ENCODE measurements at regions not wholly inside any gene's neighbourhood (a gene's known extent, or its start where the extent isn't known, plus 50 kb on each side); places are given as distances from the start of the nearest gene placed in this dataset.

DNA sequence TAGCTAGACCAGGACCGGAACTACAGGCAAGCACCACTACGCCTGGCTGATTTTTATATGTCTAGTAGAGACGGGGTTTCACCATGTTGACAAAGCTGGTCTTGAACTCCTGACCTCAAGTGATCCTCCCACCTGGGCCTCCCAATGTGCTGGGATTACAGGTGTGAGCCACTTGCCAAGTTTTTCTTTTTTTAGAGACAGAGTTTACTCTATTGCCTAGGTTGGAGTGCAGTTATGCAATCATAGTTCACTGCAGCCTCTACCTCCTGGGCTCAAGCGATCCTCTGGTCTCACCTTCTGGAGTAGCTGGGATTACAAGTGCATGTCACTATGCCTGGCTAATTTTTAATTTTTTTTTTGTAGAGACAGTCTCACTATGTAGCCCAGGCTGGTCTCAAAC lies 201.5 kb upstream of the TBX3 start:
- Histone ChIP-seq H3K9me3 (ENCODE audit: control insufficient read depth in 5 of 5, low read length in 5 of 5) (no peaks in the 10 kb centered on the region), H3K4me1 (ENCODE audit: control insufficient read depth in 5 of 5, insufficient read depth in 5 of 5, low read length in 5 of 5) (no peaks in the 10 kb centered on the region), H3K4me3 (ENCODE audit: low read depth in 1 of 5, low read length in 5 of 5) (no peak overlapping the region)

DNA sequence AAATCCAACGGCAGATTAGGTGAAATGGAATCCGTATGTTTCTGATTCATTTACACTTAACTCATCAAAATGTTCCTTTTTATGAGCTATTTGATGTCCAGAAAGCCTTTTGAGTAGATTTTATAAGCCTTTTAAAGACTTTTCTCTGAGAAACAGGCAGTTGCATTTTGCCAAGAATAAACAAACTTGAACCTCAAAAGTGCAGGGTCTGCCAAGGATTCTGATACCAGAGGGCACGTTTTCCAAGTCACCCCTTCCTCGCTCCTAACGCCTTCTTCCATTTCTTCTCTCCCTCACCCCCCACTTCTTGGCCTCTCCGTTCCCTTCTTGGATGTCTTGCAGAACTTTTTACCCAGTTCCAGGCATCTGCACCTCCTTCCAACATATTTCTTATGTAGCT lies 200.6 kb upstream of the TBX3 start:
- no peaks in the 10 kb centered on the region for H3K36me3 ChIP-seq (ENCODE audit: control insufficient read depth in 5 of 5, insufficient read depth in 5 of 5, low read length in 5 of 5)
- H3K4me1 ChIP-seq (ENCODE audit: control insufficient read depth in 5 of 5, insufficient read depth in 5 of 5, low read length in 5 of 5): no peaks in the 10 kb centered on the region
- no peaks in the 10 kb centered on the region for H3K9me3 ChIP-seq (ENCODE audit: control insufficient read depth in 5 of 5, low read length in 5 of 5)
- H3K9ac ChIP-seq (ENCODE audit: low read length in 5 of 5): no peak overlapping the region
- peaks cover 0 to 4% (median 0%) of the 10 kb centered on the region in 5 donors for H3K27me3 ChIP-seq (ENCODE audit: control insufficient read depth in 5 of 5, insufficient read depth in 4 of 5, low read length in 5 of 5)
- no peak overlapping the region for H3K27ac ChIP-seq (ENCODE audit: low read depth, low read length)
- H3K4me3 ChIP-seq (ENCODE audit: low read depth in 1 of 5, low read length in 5 of 5): no peak overlapping the region

More for the DNA sequence above, 201.5 kb upstream of the TBX3 start:
- Histone ChIP-seq H3K27ac (ENCODE audit: low read depth, low read length) (no peak overlapping the region), H3K27me3 (ENCODE audit: control insufficient read depth in 5 of 5, insufficient read depth in 4 of 5, low read length in 5 of 5) (peaks cover 0 to 4% (median 0%) of the 10 kb centered on the region in 5 donors), H3K36me3 (ENCODE audit: control insufficient read depth in 5 of 5, insufficient read depth in 5 of 5, low read length in 5 of 5) (no peaks in the 10 kb centered on the region), H3K9ac (ENCODE audit: low read length in 5 of 5) (no peak overlapping the region)

DNA sequence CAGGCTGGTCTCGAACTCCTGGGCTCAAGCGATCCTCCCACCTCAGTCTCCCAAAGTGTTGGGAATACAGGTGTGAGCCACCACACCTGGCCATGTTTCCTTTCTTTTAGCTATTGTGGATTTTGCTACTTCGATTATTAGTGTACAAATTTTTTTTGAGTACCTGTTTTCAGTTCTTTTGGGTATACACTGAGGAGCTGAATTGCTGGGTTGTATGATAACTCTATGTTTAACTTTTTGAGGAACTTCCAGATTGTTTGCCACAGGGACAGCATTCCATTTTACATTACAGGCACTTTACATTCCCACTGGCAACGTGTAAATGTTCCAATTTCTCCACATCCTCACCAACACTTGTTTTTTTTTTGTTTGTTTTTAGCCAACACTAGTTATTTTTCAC lies 198.1 kb upstream of the TBX3 start:
- Histone ChIP-seq H3K9ac (ENCODE audit: low read length in 5 of 5) (no peak overlapping the region), H3K27ac (ENCODE audit: low read depth, low read length) (no peak overlapping the region), H3K27me3 (ENCODE audit: control insufficient read depth in 5 of 5, insufficient read depth in 4 of 5, low read length in 5 of 5) (peaks cover 0 to 4% (median 0%) of the 10 kb centered on the region in 5 donors), H3K4me1 (ENCODE audit: control insufficient read depth in 5 of 5, insufficient read depth in 5 of 5, low read length in 5 of 5) (no peaks in the 10 kb centered on the region), H3K4me3 (ENCODE audit: low read depth in 1 of 5, low read length in 5 of 5) (no peak overlapping the region), H3K9me3 (ENCODE audit: control insufficient read depth in 5 of 5, low read length in 5 of 5) (no peaks in the 10 kb centered on the region), H3K36me3 (ENCODE audit: control insufficient read depth in 5 of 5, insufficient read depth in 5 of 5, low read length in 5 of 5) (no peaks in the 10 kb centered on the region)

DNA sequence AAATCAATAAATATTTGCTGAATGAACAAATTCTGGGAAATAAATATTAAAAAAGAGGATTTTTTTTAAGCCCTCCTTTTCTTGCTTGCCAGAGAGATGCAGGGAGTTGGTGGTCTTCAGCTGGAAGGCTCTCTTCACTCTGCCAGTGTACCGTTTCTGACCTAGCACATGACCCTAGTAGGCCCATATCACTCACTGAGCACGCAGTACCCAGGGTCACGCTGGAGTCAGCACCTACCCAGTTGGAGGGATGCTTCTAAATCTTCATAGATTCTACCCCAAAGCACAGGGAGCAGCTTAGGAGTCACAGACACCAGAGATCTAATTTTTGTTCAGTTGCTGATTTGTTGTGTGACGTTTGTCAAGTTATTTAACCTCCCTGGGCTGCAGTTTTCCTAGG lies 195.4 kb upstream of the TBX3 start:
- no peaks in the 10 kb centered on the region for H3K4me1 ChIP-seq (ENCODE audit: control insufficient read depth in 5 of 5, insufficient read depth in 5 of 5, low read length in 5 of 5)
- no peak overlapping the region for H3K9ac ChIP-seq (ENCODE audit: low read length in 5 of 5)
- H3K36me3 ChIP-seq (ENCODE audit: control insufficient read depth in 5 of 5, insufficient read depth in 5 of 5, low read length in 5 of 5): no peaks in the 10 kb centered on the region
- H3K27ac ChIP-seq (ENCODE audit: low read depth, low read length): no peak overlapping the region
- peaks cover 0 to 2% (median 0%) of the 10 kb centered on the region in 5 donors for H3K27me3 ChIP-seq (ENCODE audit: control insufficient read depth in 5 of 5, insufficient read depth in 4 of 5, low read length in 5 of 5)
- no peak overlapping the region for H3K4me3 ChIP-seq (ENCODE audit: low read depth in 1 of 5, low read length in 5 of 5)
- no peaks in the 10 kb centered on the region for H3K9me3 ChIP-seq (ENCODE audit: control insufficient read depth in 5 of 5, low read length in 5 of 5)

DNA sequence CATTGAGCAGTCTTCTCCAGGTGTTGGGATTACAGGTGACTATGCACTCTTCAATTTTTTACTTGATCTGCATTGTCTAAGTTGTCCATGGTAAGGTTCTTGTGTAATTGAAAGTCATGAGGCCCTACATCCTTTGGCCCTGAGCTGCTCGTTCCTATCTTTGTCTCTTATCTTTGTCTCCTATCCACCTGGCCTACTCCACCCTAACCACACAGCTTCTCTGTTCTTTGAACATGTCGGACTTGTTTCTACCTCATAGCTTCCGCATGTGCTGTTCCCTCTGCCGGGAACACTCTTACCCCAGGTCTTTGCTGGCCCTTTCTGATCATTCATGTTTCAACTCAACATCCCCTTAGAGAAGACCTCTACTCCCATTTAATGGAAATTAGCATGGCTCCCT lies 194.8 kb upstream of the TBX3 start:
- Histone ChIP-seq H3K9me3 (ENCODE audit: control insufficient read depth in 5 of 5, low read length in 5 of 5) (no peaks in the 10 kb centered on the region), H3K4me1 (ENCODE audit: control insufficient read depth in 5 of 5, insufficient read depth in 5 of 5, low read length in 5 of 5) (no peaks in the 10 kb centered on the region), H3K27me3 (ENCODE audit: control insufficient read depth in 5 of 5, insufficient read depth in 4 of 5, low read length in 5 of 5) (no peaks in the 10 kb centered on the region), H3K9ac (ENCODE audit: low read length in 5 of 5) (no peak overlapping the region), H3K4me3 (ENCODE audit: low read depth in 1 of 5, low read length in 5 of 5) (no peak overlapping the region), H3K36me3 (ENCODE audit: control insufficient read depth in 5 of 5, insufficient read depth in 5 of 5, low read length in 5 of 5) (no peaks in the 10 kb centered on the region), H3K27ac (ENCODE audit: low read depth, low read length) (no peak overlapping the region)

DNA sequence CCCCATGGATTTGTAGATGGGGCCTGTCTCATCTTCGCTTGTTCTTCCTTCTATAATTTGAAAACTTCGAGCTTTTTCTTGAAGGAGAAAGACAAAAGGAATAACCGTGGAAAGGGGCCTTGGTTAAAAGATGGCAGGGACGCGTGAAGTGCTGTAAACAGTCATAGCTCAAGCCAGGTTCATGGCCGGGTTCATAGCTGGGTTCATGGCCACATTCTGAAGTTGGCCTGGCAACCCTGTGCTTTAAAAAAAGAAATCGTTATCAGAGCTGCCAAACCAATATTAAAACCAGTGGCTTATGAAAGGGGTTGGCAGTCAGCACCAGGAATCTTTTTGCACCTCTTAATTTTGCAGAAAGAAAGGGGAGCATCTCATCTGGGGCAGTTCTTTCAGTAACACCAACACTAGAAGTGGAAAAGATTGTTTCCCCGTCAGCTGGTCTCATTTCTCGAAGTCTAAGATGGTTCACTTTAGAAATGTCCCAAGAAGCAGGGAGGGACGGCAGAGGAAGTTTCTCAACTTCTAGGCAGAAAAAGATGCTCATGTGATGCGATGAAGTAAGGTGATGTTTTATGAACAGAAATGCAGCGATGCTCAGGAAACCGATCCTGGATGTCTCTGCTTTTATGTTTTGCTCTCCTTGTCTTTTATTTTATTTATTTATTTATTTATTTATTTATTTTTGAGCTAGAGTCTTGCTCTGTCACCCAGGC lies 193.1 kb upstream of the TBX3 start:
- Histone ChIP-seq H3K9ac (ENCODE audit: low read length in 5 of 5) (no peak overlapping the region), H3K4me1 (ENCODE audit: control insufficient read depth in 5 of 5, insufficient read depth in 5 of 5, low read length in 5 of 5) (no peaks in the 10 kb centered on the region), H3K36me3 (ENCODE audit: control insufficient read depth in 5 of 5, insufficient read depth in 5 of 5, low read length in 5 of 5) (no peaks in the 10 kb centered on the region), H3K27ac (ENCODE audit: low read depth, low read length) (no peak overlapping the region), H3K27me3 (ENCODE audit: control insufficient read depth in 5 of 5, insufficient read depth in 4 of 5, low read length in 5 of 5) (no peaks in the 10 kb centered on the region), H3K4me3 (ENCODE audit: low read depth in 1 of 5, low read length in 5 of 5) (no peak overlapping the region), H3K9me3 (ENCODE audit: control insufficient read depth in 5 of 5, low read length in 5 of 5) (no peaks in the 10 kb centered on the region)

DNA sequence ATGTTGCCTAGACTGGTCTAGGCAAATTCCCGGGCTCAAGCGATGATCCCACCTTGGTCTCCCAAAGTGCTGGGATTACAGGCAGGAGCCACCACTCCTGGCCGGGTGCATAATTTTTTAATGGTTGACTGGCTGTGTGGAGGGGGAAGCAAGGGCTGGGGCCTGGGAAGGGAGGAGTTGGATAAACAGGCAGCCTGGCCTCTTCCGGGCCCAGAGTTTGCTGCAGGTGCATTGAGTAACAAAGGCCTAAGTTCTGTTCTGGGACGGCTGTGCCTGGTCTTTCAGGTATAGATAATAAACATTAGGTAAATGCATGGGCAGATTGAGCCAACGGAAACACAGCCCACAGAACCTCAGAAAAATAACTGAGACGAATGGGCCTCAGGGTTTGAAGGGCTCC lies 191.3 kb upstream of the TBX3 start:
- Histone ChIP-seq H3K27ac (ENCODE audit: low read depth, low read length) (no peak overlapping the region), H3K9ac (ENCODE audit: low read length in 5 of 5) (no peak overlapping the region)

DNA sequence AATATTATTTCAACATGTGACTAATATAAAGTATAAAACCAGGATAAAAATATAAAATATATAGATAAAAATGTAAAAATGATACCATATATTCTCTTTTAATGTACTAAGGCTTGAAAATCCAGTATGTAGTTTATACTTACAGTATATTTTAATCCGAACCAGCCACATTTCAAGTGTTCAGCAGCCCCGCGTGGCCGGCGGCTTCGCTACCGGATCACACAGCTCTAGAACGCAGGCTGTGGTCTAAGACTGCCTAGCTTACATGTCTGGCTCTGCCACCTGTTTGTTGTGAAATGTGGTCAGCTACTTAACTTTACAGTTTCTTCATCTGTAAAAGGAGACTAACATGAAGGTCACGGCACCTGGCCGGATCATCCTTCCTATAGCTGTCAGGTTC lies 189.7 kb upstream of the TBX3 start:
- Histone ChIP-seq H3K9me3 (ENCODE audit: control insufficient read depth in 5 of 5, low read length in 5 of 5) (no peaks in the 10 kb centered on the region), H3K36me3 (ENCODE audit: control insufficient read depth in 5 of 5, insufficient read depth in 5 of 5, low read length in 5 of 5) (no peaks in the 10 kb centered on the region), H3K27me3 (ENCODE audit: control insufficient read depth in 5 of 5, insufficient read depth in 4 of 5, low read length in 5 of 5) (peaks cover 0 to 4% (median 2%) of the 10 kb centered on the region in 5 donors), H3K4me1 (ENCODE audit: control insufficient read depth in 5 of 5, insufficient read depth in 5 of 5, low read length in 5 of 5) (peaks cover 0 to 6% (median 0%) of the 10 kb centered on the region in 5 donors), H3K27ac (ENCODE audit: low read depth, low read length) (no peak overlapping the region), H3K9ac (ENCODE audit: low read length in 5 of 5) (no peak overlapping the region), H3K4me3 (ENCODE audit: low read depth in 1 of 5, low read length in 5 of 5) (no peak overlapping the region)

More for the DNA sequence above, 191.3 kb upstream of the TBX3 start:
- H3K9me3 ChIP-seq (ENCODE audit: control insufficient read depth in 5 of 5, low read length in 5 of 5): no peaks in the 10 kb centered on the region
- no peaks in the 10 kb centered on the region for H3K4me1 ChIP-seq (ENCODE audit: control insufficient read depth in 5 of 5, insufficient read depth in 5 of 5, low read length in 5 of 5)
- no peak overlapping the region for H3K4me3 ChIP-seq (ENCODE audit: low read depth in 1 of 5, low read length in 5 of 5)
- no peaks in the 10 kb centered on the region for H3K36me3 ChIP-seq (ENCODE audit: control insufficient read depth in 5 of 5, insufficient read depth in 5 of 5, low read length in 5 of 5)
- peaks cover 0 to 1% (median 0%) of the 10 kb centered on the region in 5 donors for H3K27me3 ChIP-seq (ENCODE audit: control insufficient read depth in 5 of 5, insufficient read depth in 4 of 5, low read length in 5 of 5)

DNA sequence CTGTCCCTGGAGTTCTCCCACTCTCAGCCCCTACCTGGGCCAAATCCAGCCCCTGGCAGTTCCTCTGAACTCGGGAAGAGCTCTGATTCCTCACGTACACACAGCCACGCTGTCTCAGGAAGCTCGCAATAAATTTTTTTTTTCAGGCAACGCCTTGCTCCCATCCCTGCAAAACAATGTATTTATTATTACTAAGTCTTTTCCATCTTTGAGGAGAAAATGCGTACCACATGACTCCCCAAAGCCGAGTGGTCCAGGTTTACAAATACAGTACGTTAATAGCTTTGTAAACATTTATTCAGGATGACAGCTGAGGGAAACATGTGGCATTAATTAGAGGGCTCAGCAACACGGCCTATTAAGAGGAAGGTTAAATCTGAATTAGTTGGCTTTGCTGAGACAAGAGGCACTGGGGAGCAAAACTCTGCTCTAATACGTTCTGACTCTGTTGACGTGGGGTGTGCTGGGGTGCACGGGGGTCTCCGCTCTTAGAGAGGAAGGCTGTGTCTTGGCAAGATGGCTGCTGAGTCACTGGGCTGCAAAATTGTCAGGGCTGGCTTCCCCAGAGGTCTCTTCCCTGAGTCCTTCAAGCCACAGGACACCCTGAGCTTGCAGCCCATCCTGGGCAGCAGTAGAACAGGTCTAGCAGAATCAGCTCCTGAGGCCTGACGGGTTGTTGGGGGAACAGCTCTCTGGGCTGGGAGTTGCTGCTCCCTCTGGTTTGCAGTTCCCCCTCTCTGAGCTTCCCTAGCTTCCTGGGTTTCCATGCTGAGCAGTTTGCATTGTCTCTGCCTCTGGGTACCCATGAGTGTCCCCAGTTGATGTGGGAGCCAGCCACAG lies 185.2 kb upstream of the TBX3 start:
- no peak overlapping the region for H3K9ac ChIP-seq (ENCODE audit: low read length in 5 of 5)
- H3K27ac ChIP-seq (ENCODE audit: low read depth, low read length): no peak overlapping the region
- H3K4me1 ChIP-seq (ENCODE audit: control insufficient read depth in 5 of 5, insufficient read depth in 5 of 5, low read length in 5 of 5): peaks cover 0 to 6% (median 4%) of the 10 kb centered on the region in 5 donors
- peaks cover 0 to 10% (median 4%) of the 10 kb centered on the region in 5 donors for H3K27me3 ChIP-seq (ENCODE audit: control insufficient read depth in 5 of 5, insufficient read depth in 4 of 5, low read length in 5 of 5)
- H3K4me3 ChIP-seq (ENCODE audit: low read depth in 1 of 5, low read length in 5 of 5): no peak overlapping the region
- H3K9me3 ChIP-seq (ENCODE audit: control insufficient read depth in 5 of 5, low read length in 5 of 5): no peaks in the 10 kb centered on the region
- no peaks in the 10 kb centered on the region for H3K36me3 ChIP-seq (ENCODE audit: control insufficient read depth in 5 of 5, insufficient read depth in 5 of 5, low read length in 5 of 5)

DNA sequence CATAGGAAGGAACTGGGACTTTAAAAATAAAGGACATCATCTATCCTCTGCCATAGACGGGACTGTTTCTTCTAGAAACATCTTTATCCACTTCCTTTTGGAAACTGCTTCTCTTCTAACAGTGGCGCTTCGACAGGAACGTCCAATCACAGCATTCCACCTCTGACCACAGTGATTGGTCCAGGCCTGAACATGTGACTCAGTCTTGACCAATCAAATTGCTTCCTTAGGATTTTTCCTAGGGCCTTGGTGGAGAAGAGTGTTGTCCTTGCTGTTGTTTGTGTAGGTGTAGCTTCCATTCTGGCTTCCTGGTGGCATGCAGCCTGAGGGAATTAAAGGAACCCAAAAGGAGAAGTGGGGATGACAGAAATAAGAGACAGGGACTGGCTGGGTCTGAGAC lies 182.4 kb upstream of the TBX3 start:
- no peak overlapping the region for H3K27ac ChIP-seq (ENCODE audit: low read depth, low read length)
- H3K27me3 ChIP-seq (ENCODE audit: control insufficient read depth in 5 of 5, insufficient read depth in 4 of 5, low read length in 5 of 5): peaks cover 0 to 10% (median 6%) of the 10 kb centered on the region in 5 donors
- H3K9me3 ChIP-seq (ENCODE audit: control insufficient read depth in 5 of 5, low read length in 5 of 5): peaks cover 0 to 1% (median under 1%) of the 10 kb centered on the region in 5 donors
- H3K4me1 ChIP-seq (ENCODE audit: control insufficient read depth in 5 of 5, insufficient read depth in 5 of 5, low read length in 5 of 5): peaks cover 0 to 6% (median 4%) of the 10 kb centered on the region in 5 donors
- H3K9ac ChIP-seq (ENCODE audit: low read length in 5 of 5): no peak overlapping the region
- no peak overlapping the region for H3K4me3 ChIP-seq (ENCODE audit: low read depth in 1 of 5, low read length in 5 of 5)
- no peaks in the 10 kb centered on the region for H3K36me3 ChIP-seq (ENCODE audit: control insufficient read depth in 5 of 5, insufficient read depth in 5 of 5, low read length in 5 of 5)
